HEK293 (cell line): ENCODE measurements at regions not wholly inside any gene's neighbourhood (a gene's known extent, or its start where the extent isn't known, plus 50 kb on each side); places are given as distances from the start of the nearest gene placed in this dataset.

Experiments used
- CTCF ChIA-PET: fragments of 350-600 bp; formaldehyde crosslinking; extraction: SDS; loops from one replicate; lab custom pipeline; 2021; ENCODE audit warnings: antibody characterized with exemption; lab: Yijun Ruan, JAX
- POLR2A ChIA-PET: fragments of 300-600 bp; formaldehyde crosslinking; extraction: SDS; loops from one replicate; lab custom pipeline; 2020; ENCODE audit warnings: antibody characterized with exemption, inconsistent platforms; lab: Yijun Ruan, JAX
- H3K27ac ChIP-seq: fragments of 200-500 bp; sonication (Bioruptor generic); 2 replicates; pipeline ENCODE4 v1.5.1; 2014; ENCODE audit warnings: low read depth, low read length, control low read depth, inconsistent platforms; ENCODE audit errors: extremely low read depth
- H3K36me3 ChIP-seq, 2 experiments: fragments of 200-500 bp in 1 of 2; sonication (Bioruptor generic) in 1 of 2; 1 replicate in 1 of 2; 2 replicates in 1 of 2; pipeline ENCODE4 v1.5.1; 2014 to 2017; ENCODE audit warnings: inconsistent platforms in 2 of 2, low read length in 2 of 2; ENCODE audit not compliant: control insufficient read depth in 2 of 2, insufficient read depth in 1 of 2
- H3K4me1 ChIP-seq: fragments of 200-500 bp; sonication (Bioruptor generic); 2 replicates; pipeline ENCODE4 v1.5.1; 2014; ENCODE audit warnings: mild to moderate bottlenecking, low read length, inconsistent platforms; ENCODE audit not compliant: control insufficient read depth, insufficient read depth
- H3K4me3 ChIP-seq: 2 replicates; pipeline ENCODE4 v1.5.1; 2011; ENCODE audit warnings: low read depth, mild to moderate bottlenecking, control low read depth, low read length, moderate library complexity
- H3K9me3 ChIP-seq: fragments of 200-500 bp; sonication (Bioruptor generic); 2 replicates; pipeline ENCODE4 v1.5.1; 2014; ENCODE audit warnings: low read depth, low read length, inconsistent platforms; ENCODE audit not compliant: control insufficient read depth, insufficient read depth
- BCL11A ChIP-seq: fragments of 450-650 bp; formaldehyde crosslinking; IDR thresholded peaks from 2 replicates; pipeline ENCODE4 v1.5.1; 2016; ENCODE audit warnings: low read depth, missing biosample characterization, missing genetic modification characterization
- CTCF ChIP-seq: fragments of 450-650 bp; formaldehyde crosslinking; IDR thresholded peaks from 2 replicates; pipeline ENCODE4 v1.5.1; 2016; ENCODE audit warnings: missing biosample characterization, missing genetic modification characterization
- FEZF1 ChIP-seq: fragments of 450-650 bp; formaldehyde crosslinking; IDR thresholded peaks from 2 replicates; pipeline ENCODE4 v1.5.1; 2016; ENCODE audit warnings: missing biosample characterization, missing genetic modification characterization
- GLI2 ChIP-seq: fragments of 450-650 bp; formaldehyde crosslinking; IDR thresholded peaks from 2 replicates; pipeline ENCODE4; 2017; ENCODE audit warnings: missing biosample characterization, missing genetic modification characterization, low read depth, borderline replicate concordance
- GLIS2 ChIP-seq: fragments of 450-650 bp; formaldehyde crosslinking; IDR thresholded peaks from 2 replicates; pipeline ENCODE4 v1.5.1; 2016; ENCODE audit warnings: missing biosample characterization, missing genetic modification characterization
- KLF1 ChIP-seq: fragments of 450-650 bp; formaldehyde crosslinking; IDR thresholded peaks from 2 replicates; pipeline ENCODE4 v1.5.1; 2016; ENCODE audit warnings: missing biosample characterization, missing genetic modification characterization
- MZF1 ChIP-seq: fragments of 450-650 bp; formaldehyde crosslinking; IDR thresholded peaks from 2 replicates; pipeline ENCODE4 v1.5.1; 2017; ENCODE audit warnings: missing biosample characterization, missing genetic modification characterization, borderline replicate concordance
- OSR2 ChIP-seq: fragments of 450-650 bp; formaldehyde crosslinking; IDR thresholded peaks from 2 replicates; pipeline ENCODE4 v1.5.1; 2016; ENCODE audit warnings: missing biosample characterization, missing genetic modification characterization
- ZFP41 ChIP-seq: fragments of 450-650 bp; formaldehyde crosslinking; IDR thresholded peaks from 2 replicates; pipeline ENCODE4 v1.5.1; 2016; ENCODE audit warnings: missing biosample characterization, missing genetic modification characterization, borderline replicate concordance
- ZNF112 ChIP-seq: fragments of 450-650 bp; formaldehyde crosslinking; IDR thresholded peaks from 2 replicates; pipeline ENCODE4 v1.5.0; 2017; ENCODE audit warnings: missing biosample characterization, missing genetic modification characterization
- ZNF114 ChIP-seq: fragments of 450-650 bp; formaldehyde crosslinking; IDR thresholded peaks from 2 replicates; pipeline ENCODE4 v1.5.0; 2017; ENCODE audit warnings: missing biosample characterization, missing genetic modification characterization
- ZNF148 ChIP-seq: fragments of 450-650 bp; formaldehyde crosslinking; IDR thresholded peaks from 2 replicates; pipeline ENCODE4 v1.5.0; 2017; ENCODE audit warnings: missing biosample characterization, missing genetic modification characterization, borderline replicate concordance
- ZNF18 ChIP-seq: fragments of 450-650 bp; formaldehyde crosslinking; IDR thresholded peaks from 2 replicates; pipeline ENCODE4 v1.5.1; 2016; ENCODE audit warnings: missing biosample characterization, missing genetic modification characterization
- ZNF184 ChIP-seq: fragments of 450-650 bp; IDR thresholded peaks from 2 replicates; pipeline ENCODE4 v1.5.1; 2018; ENCODE audit warnings: missing biosample characterization, mild to moderate bottlenecking, missing genetic modification characterization
- ZNF211 ChIP-seq: fragments of 450-650 bp; formaldehyde crosslinking; IDR thresholded peaks from 2 replicates; pipeline ENCODE4 v1.5.1; 2016; ENCODE audit warnings: low read depth, missing biosample characterization, missing genetic modification characterization
- ZNF214 ChIP-seq: fragments of 450-650 bp; formaldehyde crosslinking; IDR thresholded peaks from 2 replicates; pipeline ENCODE4 v1.5.1; 2017; ENCODE audit warnings: missing biosample characterization, mild to moderate bottlenecking, missing genetic modification characterization, borderline replicate concordance
- ZNF23 ChIP-seq: fragments of 450-650 bp; formaldehyde crosslinking; IDR thresholded peaks from 2 replicates; pipeline ENCODE4 v1.5.1; 2016; ENCODE audit warnings: missing biosample characterization, missing genetic modification characterization, borderline replicate concordance
- ZNF24 ChIP-seq: fragments of 450-650 bp; formaldehyde crosslinking; IDR thresholded peaks from 2 replicates; pipeline ENCODE4 v1.5.1; 2016; ENCODE audit warnings: missing biosample characterization, missing genetic modification characterization
- ZNF302 ChIP-seq: fragments of 450-650 bp; formaldehyde crosslinking; IDR thresholded peaks from 2 replicates; pipeline ENCODE4 v1.5.1; 2016; ENCODE audit warnings: missing biosample characterization, missing genetic modification characterization, low read depth
- ZNF335 ChIP-seq: fragments of 450-650 bp; formaldehyde crosslinking; conservative IDR thresholded peaks from 2 replicates; pipeline ENCODE4 v1.5.1; 2016; ENCODE audit warnings: missing biosample characterization, missing genetic modification characterization
- ZNF391 ChIP-seq: fragments of 450-650 bp; formaldehyde crosslinking; IDR thresholded peaks from 2 replicates; pipeline ENCODE4 v1.5.1; 2016; ENCODE audit warnings: low read depth, missing biosample characterization, missing genetic modification characterization, borderline replicate concordance
- ZNF416 ChIP-seq: fragments of 450-650 bp; formaldehyde crosslinking; IDR thresholded peaks from 2 replicates; pipeline ENCODE4 v1.5.1; 2016; ENCODE audit warnings: missing biosample characterization, missing genetic modification characterization
- ZNF423 ChIP-seq: fragments of 450-650 bp; formaldehyde crosslinking; IDR thresholded peaks from 2 replicates; pipeline ENCODE4 v1.5.1; 2016; ENCODE audit warnings: missing biosample characterization, missing genetic modification characterization
- ZNF473 ChIP-seq: fragments of 450-650 bp; formaldehyde crosslinking; IDR thresholded peaks from 2 replicates; pipeline ENCODE4 v1.5.1; 2017; ENCODE audit warnings: missing biosample characterization, missing genetic modification characterization
- ZNF555 ChIP-seq: fragments of 450-650 bp; formaldehyde crosslinking; conservative IDR thresholded peaks from 2 replicates; pipeline ENCODE4 v1.5.1; 2017; ENCODE audit warnings: missing biosample characterization, mild to moderate bottlenecking, missing genetic modification characterization, inconsistent platforms
- ZNF558 ChIP-seq: fragments of 450-650 bp; formaldehyde crosslinking; IDR thresholded peaks from 2 replicates; pipeline ENCODE4 v1.5.1; 2016; ENCODE audit warnings: missing biosample characterization, missing genetic modification characterization
- ZNF560 ChIP-seq: fragments of 450-650 bp; formaldehyde crosslinking; IDR thresholded peaks from 2 replicates; pipeline ENCODE4 v1.5.1; 2017; ENCODE audit warnings: missing biosample characterization, missing genetic modification characterization, borderline replicate concordance
- ZNF571 ChIP-seq: fragments of 450-650 bp; formaldehyde crosslinking; IDR thresholded peaks from 2 replicates; pipeline ENCODE4 v1.5.0; 2017; ENCODE audit warnings: missing biosample characterization, missing genetic modification characterization
- ZNF623 ChIP-seq: fragments of 450-650 bp; formaldehyde crosslinking; IDR thresholded peaks from 2 replicates; pipeline ENCODE4 v1.5.1; 2016; ENCODE audit warnings: missing biosample characterization, missing genetic modification characterization
- ZNF639 ChIP-seq: fragments of 450-650 bp; formaldehyde crosslinking; IDR thresholded peaks from 2 replicates; pipeline ENCODE4 v1.5.1; 2016; ENCODE audit warnings: missing biosample characterization, missing genetic modification characterization
- ZNF785 ChIP-seq: fragments of 450-650 bp; formaldehyde crosslinking; IDR thresholded peaks from 2 replicates; pipeline ENCODE4 v1.5.1; 2016; ENCODE audit warnings: missing biosample characterization, missing genetic modification characterization
- ZXDB ChIP-seq: fragments of 450-650 bp; formaldehyde crosslinking; IDR thresholded peaks from 2 replicates; pipeline ENCODE4 v1.5.1; 2016; ENCODE audit warnings: missing biosample characterization, missing genetic modification characterization

GRCh38 chr20:10854976-10855375 is 181.2 kb upstream of the JAG1 start:
- TF ChIP-seq ZNF335 (tag by site-specific recombination) (no peak), ZNF391 (tag by site-specific recombination) (no peak), GLI2 (tag by site-specific recombination) (no peak), ZNF571 (tag by site-specific recombination) (no peak), ZNF114 (tag by site-specific recombination) (no peak), ZNF639 (tag by site-specific recombination) (no peak), ZNF214 (tag by site-specific recombination) (no peak), ZNF560 (tag by site-specific recombination) (no peak), ZNF623 (tag by site-specific recombination) (no peak), ZNF112 (tag by site-specific recombination) (no peak), ZNF785 (tag by site-specific recombination) (no peak), BCL11A (tag by site-specific recombination) (no peak), ZFP41 (no peak), ZNF473 (tag by site-specific recombination) (no peak), ZNF302 (tag by site-specific recombination) (no peak), ZNF184 (tag by site-specific recombination) (no peak), FEZF1 (tag by site-specific recombination) (no peak)
- Histone ChIP-seq H3K4me3 (no peak overlapping the region), H3K36me3 (no peaks in the 10 kb centered on the region), H3K27ac (no peak overlapping the region), H3K4me1 (peaks cover 3% of the 10 kb centered on the region; the same call in 1 of the 2 replicates), H3K9me3 (no peaks in the 10 kb centered on the region)
- ChIA-PET POLR2A (no interaction called here), CTCF (no interaction called here)

- CTCF ChIA-PET, result no interaction called here
- POLR2A ChIA-PET, result no interaction called here
- H3K4me1 ChIP-seq, result peaks cover 3% of the 10 kb centered on the region; the same call in 1 of the 2 replicates
- no peak for TF ChIP-seq GLIS2 (tag by site-specific recombination)
- no peak for TF ChIP-seq ZNF24 (tag by site-specific recombination)
- no peak for TF ChIP-seq ZNF23 (tag by site-specific recombination)
- TF ChIP-seq ZNF555 (tag by site-specific recombination), result no peak
- no peak for TF ChIP-seq ZNF211
- no peak for TF ChIP-seq ZNF302 (tag by site-specific recombination)
- TF ChIP-seq MZF1 (tag by site-specific recombination), result no peak
- TF ChIP-seq KLF1 (tag by site-specific recombination), result no peak
- no peak for TF ChIP-seq ZNF18 (tag by site-specific recombination)
- TF ChIP-seq ZNF148 (tag by site-specific recombination), result no peak
- no peak for TF ChIP-seq ZNF558 (tag by site-specific recombination)
- no peak for TF ChIP-seq OSR2 (tag by site-specific recombination)
- no peak for TF ChIP-seq ZNF184 (tag by site-specific recombination)
- TF ChIP-seq ZNF423 (tag by site-specific recombination), result no peak
- no peak for TF ChIP-seq ZNF416 (tag by site-specific recombination)
- no peak for TF ChIP-seq ZXDB (tag by site-specific recombination)
- TF ChIP-seq CTCF (tag by site-specific recombination), result no peak
These were observed 182.0 kb upstream of the JAG1 start for GRCh38 chr20:10855778-10856177.

More at GRCh38 chr20:10855778-10856177, 182.0 kb upstream of the JAG1 start:
- H3K4me3 ChIP-seq, result no peak overlapping the region
- no peaks in the 10 kb centered on the region for H3K9me3 ChIP-seq
- no peaks in the 10 kb centered on the region for H3K36me3 ChIP-seq
- no peak overlapping the region for H3K27ac ChIP-seq
